WTC11 (cell line): ENCODE measurements at regions not wholly inside any gene's neighbourhood (a gene's known extent, or its start where the extent isn't known, plus 50 kb on each side); places are given as distances from the start of the nearest gene placed in this dataset.

Experiments used
- ATAC-seq: fragments of 200-7000 bp; cut with Tn5 transposase; 2 replicates; pipeline ENCODE4 v1.10.0; 2021; ENCODE audit warnings: mild to moderate bottlenecking, moderate library complexity
- CTCF ChIA-PET: fragments of 300-600 bp; sonication (Branson Sonifier 250); formaldehyde crosslinking; loops from one replicate; lab custom pipeline; 2021; ENCODE audit warnings: antibody characterized with exemption; lab: Charles Lee
- POLR2A ChIA-PET: fragments of 350-600 bp; sonication (Branson Sonifier 250); formaldehyde crosslinking; loops from one replicate; lab custom pipeline; 2021; ENCODE audit warnings: antibody characterized with exemption; lab: Charles Lee
- DNase-seq: peaks from one replicate; pipeline ENCODE4 v3.0.0; 2021; ENCODE audit warnings: low spot score
- H3K27ac Mint-ChIP-seq: 2 replicates; pipeline ENCODE4 v1.8.0; 2021; ENCODE audit warnings: mixed read lengths
- H3K27me3 Mint-ChIP-seq: 2 replicates; pipeline ENCODE4 v1.8.0; 2021; ENCODE audit warnings: low read depth, mild to moderate bottlenecking, moderate library complexity, mixed read lengths
- H3K36me3 Mint-ChIP-seq: 2 replicates; pipeline ENCODE4 v1.8.0; 2021; ENCODE audit warnings: mixed read lengths
- H3K4me1 Mint-ChIP-seq: 2 replicates; pipeline ENCODE4 v1.8.0; 2022; ENCODE audit warnings: mixed read lengths
- H3K4me3 Mint-ChIP-seq: 2 replicates; pipeline ENCODE4 v1.8.0; 2021; ENCODE audit warnings: mild to moderate bottlenecking, moderate library complexity, mixed read lengths
- H3K9me3 Mint-ChIP-seq: 2 replicates; pipeline ENCODE4 v1.8.0; 2021; ENCODE audit warnings: mixed read lengths
- CBFB ChIP-seq: sonication (generic); formaldehyde crosslinking; IDR thresholded peaks from 2 replicates; pipeline ENCODE4 v1.8.1; 2022; ENCODE audit warnings: mild to moderate bottlenecking, low read depth, missing genetic modification reagents
- CREM ChIP-seq: sonication (generic); formaldehyde crosslinking; IDR thresholded peaks from 2 replicates; pipeline ENCODE4 v1.8.1; 2022; ENCODE audit warnings: mild to moderate bottlenecking, missing genetic modification reagents, moderate library complexity
- ELF4 ChIP-seq: sonication (generic); formaldehyde crosslinking; IDR thresholded peaks from 2 replicates; pipeline ENCODE4 v1.8.1; 2022; ENCODE audit warnings: low read depth, mild to moderate bottlenecking, moderate library complexity, missing genetic modification reagents
- EMX1 ChIP-seq: fragments of 250-450 bp; sonication (Bioruptor Pico); IDR thresholded peaks from 2 replicates; pipeline ENCODE4 v1.8.0; 2021; ENCODE audit warnings: mild to moderate bottlenecking
- ETV6 ChIP-seq: sonication (generic); formaldehyde crosslinking; IDR thresholded peaks from 2 replicates; pipeline ENCODE4 v1.8.1; 2022; ENCODE audit warnings: mild to moderate bottlenecking, missing genetic modification reagents
- FOXK1 ChIP-seq: sonication (generic); formaldehyde crosslinking; IDR thresholded peaks from 2 replicates; pipeline ENCODE4 v1.8.0; 2022; ENCODE audit warnings: mild to moderate bottlenecking, moderate library complexity, missing genetic modification reagents
- GABPB1 ChIP-seq: sonication (generic); formaldehyde crosslinking; IDR thresholded peaks from 2 replicates; pipeline ENCODE4 v1.8.1; 2023; ENCODE audit warnings: mild to moderate bottlenecking, missing genetic modification reagents
- JUN ChIP-seq: sonication (generic); formaldehyde crosslinking; IDR thresholded peaks from 2 replicates; pipeline ENCODE4 v1.8.0; 2023; ENCODE audit warnings: mild to moderate bottlenecking, missing genetic modification reagents
- MYBL2 ChIP-seq: sonication (generic); formaldehyde crosslinking; IDR thresholded peaks from 2 replicates; pipeline ENCODE4 v1.8.1; 2023; ENCODE audit warnings: mild to moderate bottlenecking, moderate library complexity, missing genetic modification reagents
- OVOL2 ChIP-seq: fragments of 250-450 bp; sonication (Bioruptor Pico); IDR thresholded peaks from 2 replicates; pipeline ENCODE4 v1.9.0; 2021; ENCODE audit warnings: mild to moderate bottlenecking, borderline replicate concordance
- SMAD4 ChIP-seq: sonication (generic); formaldehyde crosslinking; IDR thresholded peaks from 2 replicates; pipeline ENCODE4 v1.8.0; 2022; ENCODE audit warnings: mild to moderate bottlenecking, missing genetic modification reagents
- TCF7 ChIP-seq: sonication (generic); formaldehyde crosslinking; IDR thresholded peaks from 2 replicates; pipeline ENCODE4 v1.8.0; 2022; ENCODE audit warnings: mild to moderate bottlenecking, low read depth, missing genetic modification reagents, moderate library complexity
- TEAD4 ChIP-seq: sonication (generic); formaldehyde crosslinking; IDR thresholded peaks from 2 replicates; pipeline ENCODE4 v1.8.0; 2022; ENCODE audit warnings: mild to moderate bottlenecking, missing genetic modification reagents
- ZNF219 ChIP-seq: sonication (generic); formaldehyde crosslinking; IDR thresholded peaks from 2 replicates; pipeline ENCODE4 v1.8.0; 2023; ENCODE audit warnings: missing genetic modification reagents, mild to moderate bottlenecking, borderline replicate concordance
- ZNF263 ChIP-seq: sonication (generic); formaldehyde crosslinking; IDR thresholded peaks from 2 replicates; pipeline ENCODE4 v1.8.1; 2022; ENCODE audit warnings: low read depth, mild to moderate bottlenecking, moderate library complexity, missing genetic modification reagents
- ZNF317 ChIP-seq: sonication (generic); formaldehyde crosslinking; IDR thresholded peaks from 2 replicates; pipeline ENCODE4 v1.8.1; 2023; ENCODE audit warnings: low read depth, mild to moderate bottlenecking, moderate library complexity, missing genetic modification reagents, borderline replicate concordance
- ZNF423 ChIP-seq: fragments of 250-450 bp; sonication (Bioruptor Pico); IDR thresholded peaks from 2 replicates; pipeline ENCODE4 v2.1.2; 2022; ENCODE audit warnings: mild to moderate bottlenecking, moderate library complexity
- ZNF671 ChIP-seq: fragments of 250-450 bp; sonication (Bioruptor Pico); IDR thresholded peaks from 2 replicates; pipeline ENCODE4 v1.8.0; 2021; ENCODE audit warnings: mild to moderate bottlenecking
- TF ChIP-seq, protein P1 (sequence below): fragments of 200-600 bp; IDR thresholded peaks from 2 replicates; pipeline ENCODE4 v1.8.0; 2022; ENCODE audit warnings: antibody characterized with exemption
- TF ChIP-seq, protein P2 (sequence below): sonication (generic); formaldehyde crosslinking; conservative IDR thresholded peaks from 2 replicates; pipeline ENCODE4 v1.8.1; 2022; ENCODE audit warnings: mild to moderate bottlenecking, missing genetic modification reagents
- TF ChIP-seq, protein P3 (sequence below): sonication (generic); formaldehyde crosslinking; IDR thresholded peaks from 2 replicates; pipeline ENCODE4 v1.8.0; 2023; ENCODE audit warnings: missing genetic modification reagents
- TF ChIP-seq, protein P4 (sequence below): sonication (generic); formaldehyde crosslinking; IDR thresholded peaks from 2 replicates; pipeline ENCODE4 v1.8.1; 2022; ENCODE audit warnings: low read depth, mild to moderate bottlenecking, moderate library complexity, missing genetic modification reagents, borderline replicate concordance
- TF ChIP-seq, protein P5 (sequence below): sonication (generic); formaldehyde crosslinking; IDR thresholded peaks from 2 replicates; pipeline ENCODE4 v1.8.0; 2023; ENCODE audit warnings: missing genetic modification reagents, mild to moderate bottlenecking, borderline replicate concordance

DNA sequence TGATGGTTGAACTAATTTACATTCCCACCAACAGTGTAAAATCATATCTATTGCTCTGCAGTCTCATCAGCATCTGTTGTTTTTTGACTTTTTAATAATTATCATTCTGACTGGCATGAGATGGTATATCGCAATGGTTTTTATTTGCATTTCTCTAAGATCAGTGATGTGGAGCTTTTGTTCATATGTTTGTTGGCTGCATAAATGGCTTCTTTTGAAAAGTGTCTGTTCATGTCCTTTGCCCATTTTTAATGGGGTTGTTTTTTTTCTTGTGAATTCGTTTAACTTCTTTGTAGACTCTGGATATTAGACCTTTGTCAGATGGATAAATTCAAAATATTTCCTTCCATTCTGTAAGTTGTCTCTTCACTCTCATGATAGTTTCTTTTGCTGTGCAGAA lies 115.2 kb upstream of the CDH12 start:
- POLR2A ChIA-PET = no interaction called here
- peaks cover 40% of the 10 kb centered on the region for H3K9me3 Mint-ChIP-seq
- DNase-seq (no peak), ATAC-seq (no peak)
- no peak overlapping the region for H3K4me3 Mint-ChIP-seq
- no peak overlapping the region for H3K27ac Mint-ChIP-seq
- CTCF ChIA-PET = no interaction called here
- H3K4me1 Mint-ChIP-seq = no peaks in the 10 kb centered on the region
- TF ChIP-seq ZNF219 (CRISPR knock-in tag) (no peak), EMX1 (CRISPR knock-in tag) (no peak), ZNF263 (no peak), CBFB (CRISPR knock-in tag) (no peak), ZNF317 (CRISPR knock-in tag) (no peak), MYBL2 (CRISPR knock-in tag) (no peak), ZNF671 (CRISPR knock-in tag) (no peak), GABPB1 (CRISPR knock-in tag) (no peak), SMAD4 (no peak)
- TF ChIP-seq, protein P1, sequence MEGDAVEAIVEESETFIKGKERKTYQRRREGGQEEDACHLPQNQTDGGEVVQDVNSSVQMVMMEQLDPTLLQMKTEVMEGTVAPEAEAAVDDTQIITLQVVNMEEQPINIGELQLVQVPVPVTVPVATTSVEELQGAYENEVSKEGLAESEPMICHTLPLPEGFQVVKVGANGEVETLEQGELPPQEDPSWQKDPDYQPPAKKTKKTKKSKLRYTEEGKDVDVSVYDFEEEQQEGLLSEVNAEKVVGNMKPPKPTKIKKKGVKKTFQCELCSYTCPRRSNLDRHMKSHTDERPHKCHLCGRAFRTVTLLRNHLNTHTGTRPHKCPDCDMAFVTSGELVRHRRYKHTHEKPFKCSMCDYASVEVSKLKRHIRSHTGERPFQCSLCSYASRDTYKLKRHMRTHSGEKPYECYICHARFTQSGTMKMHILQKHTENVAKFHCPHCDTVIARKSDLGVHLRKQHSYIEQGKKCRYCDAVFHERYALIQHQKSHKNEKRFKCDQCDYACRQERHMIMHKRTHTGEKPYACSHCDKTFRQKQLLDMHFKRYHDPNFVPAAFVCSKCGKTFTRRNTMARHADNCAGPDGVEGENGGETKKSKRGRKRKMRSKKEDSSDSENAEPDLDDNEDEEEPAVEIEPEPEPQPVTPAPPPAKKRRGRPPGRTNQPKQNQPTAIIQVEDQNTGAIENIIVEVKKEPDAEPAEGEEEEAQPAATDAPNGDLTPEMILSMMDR = no peak
- peaks cover 26% of the 10 kb centered on the region for H3K36me3 Mint-ChIP-seq
- no peaks in the 10 kb centered on the region for H3K27me3 Mint-ChIP-seq

DNA sequence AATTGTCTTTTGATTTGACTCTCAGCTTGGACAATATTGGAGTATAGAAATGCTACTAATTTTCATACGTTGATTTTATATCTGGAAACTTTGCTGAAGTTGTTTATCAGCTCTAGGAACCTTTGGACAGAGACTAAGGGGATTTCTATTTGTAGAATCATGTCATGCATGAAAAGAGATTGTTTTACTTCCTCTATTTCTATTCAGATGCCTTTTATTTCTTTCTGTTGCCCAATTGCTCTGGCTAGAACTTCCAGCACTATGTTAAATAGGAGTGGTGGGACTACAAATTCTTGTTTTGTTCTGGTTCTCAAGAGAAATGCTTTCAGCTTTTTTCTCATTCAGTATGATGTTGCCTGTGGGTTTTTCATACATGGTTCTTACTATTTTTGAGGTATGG lies 112.8 kb upstream of the CDH12 start:
- no peak overlapping the region for H3K27ac Mint-ChIP-seq
- DNase-seq (no peak), ATAC-seq (no peak)
- H3K27me3 Mint-ChIP-seq = no peaks in the 10 kb centered on the region
- TF ChIP-seq CREM (CRISPR knock-in tag) (no peak), FOXK1 (CRISPR knock-in tag) (no peak), TEAD4 (CRISPR knock-in tag) (no peak), JUN (no peak), CBFB (CRISPR knock-in tag) (no peak), ELF4 (no peak), OVOL2 (CRISPR knock-in tag) (no peak), TCF7 (CRISPR knock-in tag) (no peak), SMAD4 (no peak), ETV6 (CRISPR knock-in tag) (no peak), ZNF423 (CRISPR knock-in tag) (no peak)
- TF ChIP-seq, protein P2, sequence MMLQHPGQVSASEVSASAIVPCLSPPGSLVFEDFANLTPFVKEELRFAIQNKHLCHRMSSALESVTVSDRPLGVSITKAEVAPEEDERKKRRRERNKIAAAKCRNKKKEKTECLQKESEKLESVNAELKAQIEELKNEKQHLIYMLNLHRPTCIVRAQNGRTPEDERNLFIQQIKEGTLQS (CRISPR knock-in tag) = no peak
- TF ChIP-seq, protein P3, sequence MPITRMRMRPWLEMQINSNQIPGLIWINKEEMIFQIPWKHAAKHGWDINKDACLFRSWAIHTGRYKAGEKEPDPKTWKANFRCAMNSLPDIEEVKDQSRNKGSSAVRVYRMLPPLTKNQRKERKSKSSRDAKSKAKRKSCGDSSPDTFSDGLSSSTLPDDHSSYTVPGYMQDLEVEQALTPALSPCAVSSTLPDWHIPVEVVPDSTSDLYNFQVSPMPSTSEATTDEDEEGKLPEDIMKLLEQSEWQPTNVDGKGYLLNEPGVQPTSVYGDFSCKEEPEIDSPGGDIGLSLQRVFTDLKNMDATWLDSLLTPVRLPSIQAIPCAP (CRISPR knock-in tag) = no peak
- TF ChIP-seq, protein P4, sequence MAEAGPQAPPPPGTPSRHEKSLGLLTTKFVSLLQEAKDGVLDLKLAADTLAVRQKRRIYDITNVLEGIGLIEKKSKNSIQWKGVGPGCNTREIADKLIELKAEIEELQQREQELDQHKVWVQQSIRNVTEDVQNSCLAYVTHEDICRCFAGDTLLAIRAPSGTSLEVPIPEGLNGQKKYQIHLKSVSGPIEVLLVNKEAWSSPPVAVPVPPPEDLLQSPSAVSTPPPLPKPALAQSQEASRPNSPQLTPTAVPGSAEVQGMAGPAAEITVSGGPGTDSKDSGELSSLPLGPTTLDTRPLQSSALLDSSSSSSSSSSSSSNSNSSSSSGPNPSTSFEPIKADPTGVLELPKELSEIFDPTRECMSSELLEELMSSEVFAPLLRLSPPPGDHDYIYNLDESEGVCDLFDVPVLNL = no peak
- TF ChIP-seq, protein P5, sequence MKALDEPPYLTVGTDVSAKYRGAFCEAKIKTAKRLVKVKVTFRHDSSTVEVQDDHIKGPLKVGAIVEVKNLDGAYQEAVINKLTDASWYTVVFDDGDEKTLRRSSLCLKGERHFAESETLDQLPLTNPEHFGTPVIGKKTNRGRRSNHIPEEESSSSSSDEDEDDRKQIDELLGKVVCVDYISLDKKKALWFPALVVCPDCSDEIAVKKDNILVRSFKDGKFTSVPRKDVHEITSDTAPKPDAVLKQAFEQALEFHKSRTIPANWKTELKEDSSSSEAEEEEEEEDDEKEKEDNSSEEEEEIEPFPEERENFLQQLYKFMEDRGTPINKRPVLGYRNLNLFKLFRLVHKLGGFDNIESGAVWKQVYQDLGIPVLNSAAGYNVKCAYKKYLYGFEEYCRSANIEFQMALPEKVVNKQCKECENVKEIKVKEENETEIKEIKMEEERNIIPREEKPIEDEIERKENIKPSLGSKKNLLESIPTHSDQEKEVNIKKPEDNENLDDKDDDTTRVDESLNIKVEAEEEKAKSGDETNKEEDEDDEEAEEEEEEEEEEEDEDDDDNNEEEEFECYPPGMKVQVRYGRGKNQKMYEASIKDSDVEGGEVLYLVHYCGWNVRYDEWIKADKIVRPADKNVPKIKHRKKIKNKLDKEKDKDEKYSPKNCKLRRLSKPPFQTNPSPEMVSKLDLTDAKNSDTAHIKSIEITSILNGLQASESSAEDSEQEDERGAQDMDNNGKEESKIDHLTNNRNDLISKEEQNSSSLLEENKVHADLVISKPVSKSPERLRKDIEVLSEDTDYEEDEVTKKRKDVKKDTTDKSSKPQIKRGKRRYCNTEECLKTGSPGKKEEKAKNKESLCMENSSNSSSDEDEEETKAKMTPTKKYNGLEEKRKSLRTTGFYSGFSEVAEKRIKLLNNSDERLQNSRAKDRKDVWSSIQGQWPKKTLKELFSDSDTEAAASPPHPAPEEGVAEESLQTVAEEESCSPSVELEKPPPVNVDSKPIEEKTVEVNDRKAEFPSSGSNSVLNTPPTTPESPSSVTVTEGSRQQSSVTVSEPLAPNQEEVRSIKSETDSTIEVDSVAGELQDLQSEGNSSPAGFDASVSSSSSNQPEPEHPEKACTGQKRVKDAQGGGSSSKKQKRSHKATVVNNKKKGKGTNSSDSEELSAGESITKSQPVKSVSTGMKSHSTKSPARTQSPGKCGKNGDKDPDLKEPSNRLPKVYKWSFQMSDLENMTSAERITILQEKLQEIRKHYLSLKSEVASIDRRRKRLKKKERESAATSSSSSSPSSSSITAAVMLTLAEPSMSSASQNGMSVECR = no peak
- H3K4me3 Mint-ChIP-seq = no peak overlapping the region
- peaks cover 26% of the 10 kb centered on the region for H3K36me3 Mint-ChIP-seq
- ChIA-PET POLR2A (no interaction called here), CTCF (no interaction called here)
- H3K4me1 Mint-ChIP-seq = no peaks in the 10 kb centered on the region
- H3K9me3 Mint-ChIP-seq = peaks cover 40% of the 10 kb centered on the region
